Panc1 (cell line): ENCODE measurements at regions not wholly inside any gene's neighbourhood (a gene's known extent, or its start where the extent isn't known, plus 50 kb on each side); places are given as distances from the start of the nearest gene placed in this dataset.

Experiments used
- POLR2AphosphoS5 ChIP-seq: IDR thresholded peaks from 2 replicates; pipeline ENCODE4 v1.6.1; 2012; ENCODE audit warnings: mild to moderate bottlenecking, low read depth, low read length, moderate library complexity
- TF ChIP-seq, protein P1 (sequence below): fragments of 450-650 bp; IDR thresholded peaks from 2 replicates; pipeline ENCODE4 v1.5.1; 2017; ENCODE audit warnings: mild to moderate bottlenecking

- TF ChIP-seq, protein P1, sequence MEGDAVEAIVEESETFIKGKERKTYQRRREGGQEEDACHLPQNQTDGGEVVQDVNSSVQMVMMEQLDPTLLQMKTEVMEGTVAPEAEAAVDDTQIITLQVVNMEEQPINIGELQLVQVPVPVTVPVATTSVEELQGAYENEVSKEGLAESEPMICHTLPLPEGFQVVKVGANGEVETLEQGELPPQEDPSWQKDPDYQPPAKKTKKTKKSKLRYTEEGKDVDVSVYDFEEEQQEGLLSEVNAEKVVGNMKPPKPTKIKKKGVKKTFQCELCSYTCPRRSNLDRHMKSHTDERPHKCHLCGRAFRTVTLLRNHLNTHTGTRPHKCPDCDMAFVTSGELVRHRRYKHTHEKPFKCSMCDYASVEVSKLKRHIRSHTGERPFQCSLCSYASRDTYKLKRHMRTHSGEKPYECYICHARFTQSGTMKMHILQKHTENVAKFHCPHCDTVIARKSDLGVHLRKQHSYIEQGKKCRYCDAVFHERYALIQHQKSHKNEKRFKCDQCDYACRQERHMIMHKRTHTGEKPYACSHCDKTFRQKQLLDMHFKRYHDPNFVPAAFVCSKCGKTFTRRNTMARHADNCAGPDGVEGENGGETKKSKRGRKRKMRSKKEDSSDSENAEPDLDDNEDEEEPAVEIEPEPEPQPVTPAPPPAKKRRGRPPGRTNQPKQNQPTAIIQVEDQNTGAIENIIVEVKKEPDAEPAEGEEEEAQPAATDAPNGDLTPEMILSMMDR = no peak
- TF ChIP-seq POLR2AphosphoS5 = no peak
Observed at GRCh38 chr12:30047516-30048254, 263.9 kb upstream of the TMTC1 start.
